ENCODE measurements at regions not wholly inside any gene's neighbourhood (a gene's known extent, or its start where the extent isn't known, plus 50 kb on each side); places are given as distances from the start of the nearest gene placed in this dataset.

- FAIRE-seq (no peak), DNase-seq (ENCODE audit: extremely low spot score, insufficient read length, low read depth) (no peak)
These were observed 1053.4 kb upstream of the RBFOX1 start for GRCh38 chr16:6279286-6279685.

GRCh38 chr16:6274351-6274750 is 1058.3 kb upstream of the RBFOX1 start:
- DNase-seq (ENCODE audit: extremely low spot score, insufficient read length, low read depth) (no peak), FAIRE-seq (no peak)

GRCh38 chr16:6267682-6268081 is 1065.0 kb upstream of the RBFOX1 start:
- FAIRE-seq (no peak), DNase-seq (ENCODE audit: extremely low spot score, insufficient read length, low read depth) (no peak)

GRCh38 chr16:6266703-6267102 is 1065.9 kb upstream of the RBFOX1 start:
- DNase-seq (ENCODE audit: extremely low spot score, insufficient read length, low read depth): no peak
- FAIRE-seq: no peak

- no peak for FAIRE-seq
- no peak for DNase-seq (ENCODE audit: extremely low spot score, insufficient read length, low read depth)
These were observed 1066.7 kb upstream of the RBFOX1 start for GRCh38 chr16:6265968-6266367.

- DNase-seq (ENCODE audit: extremely low spot score, insufficient read length, low read depth) (no peak), FAIRE-seq (no peak)
These were observed 1074.6 kb upstream of the RBFOX1 start for GRCh38 chr16:6258056-6258455.

- DNase-seq (ENCODE audit: extremely low spot score, insufficient read length, low read depth) (no peak), FAIRE-seq (no peak)
These were observed 1080.1 kb upstream of the RBFOX1 start for GRCh38 chr16:6252541-6252940.

- FAIRE-seq: no peak
These were observed 1082.1 kb upstream of the RBFOX1 start for GRCh38 chr16:6250511-6250910.

GRCh38 chr16:6249863-6250262 is 1082.8 kb upstream of the RBFOX1 start:
- FAIRE-seq (no peak), DNase-seq (ENCODE audit: extremely low spot score, insufficient read length, low read depth) (no peak)

More at GRCh38 chr16:6250511-6250910, 1082.1 kb upstream of the RBFOX1 start:
- no peak for DNase-seq (ENCODE audit: extremely low spot score, insufficient read length, low read depth)

- DNase-seq (ENCODE audit: extremely low spot score, insufficient read length, low read depth) (no peak), FAIRE-seq (no peak)
These were observed 1084.4 kb upstream of the RBFOX1 start for GRCh38 chr16:6248199-6248598.

GRCh38 chr16:6247775-6248174 is 1084.9 kb upstream of the RBFOX1 start:
- FAIRE-seq: no peak
- DNase-seq (ENCODE audit: extremely low spot score, insufficient read length, low read depth): no peak

GRCh38 chr16:6247150-6247549 is 1085.5 kb upstream of the RBFOX1 start:
- DNase-seq (ENCODE audit: extremely low spot score, insufficient read length, low read depth) (no peak), FAIRE-seq (no peak)

- no peak for DNase-seq (ENCODE audit: extremely low spot score, insufficient read length, low read depth)
- no peak for FAIRE-seq
These were observed 1086.4 kb upstream of the RBFOX1 start for GRCh38 chr16:6246266-6246665.

GRCh38 chr16:6232056-6232455 is 1100.6 kb upstream of the RBFOX1 start:
- no peak for DNase-seq (ENCODE audit: extremely low spot score, insufficient read length, low read depth)
- FAIRE-seq: no peak

GRCh38 chr16:6231398-6231797 is 1101.2 kb upstream of the RBFOX1 start:
- DNase-seq (ENCODE audit: extremely low spot score, insufficient read length, low read depth): no peak
- no peak for FAIRE-seq

- DNase-seq (ENCODE audit: extremely low spot score, insufficient read length, low read depth) (no peak), FAIRE-seq (no peak)
These were observed 1103.5 kb upstream of the RBFOX1 start for GRCh38 chr16:6229186-6229585.

- DNase-seq (ENCODE audit: extremely low spot score, insufficient read length, low read depth): no peak
- no peak for FAIRE-seq
These were observed 1113.8 kb upstream of the RBFOX1 start for GRCh38 chr16:6218855-6219254.

- DNase-seq (ENCODE audit: extremely low spot score, insufficient read length, low read depth) (no peak), FAIRE-seq (no peak)
These were observed 1115.8 kb upstream of the RBFOX1 start for GRCh38 chr16:6216836-6217235.

- DNase-seq (ENCODE audit: extremely low spot score, insufficient read length, low read depth): no peak
- FAIRE-seq: no peak
These were observed 1114.0 kb upstream of the EEF2KMT start for GRCh38 chr16:6211644-6212043.

GRCh38 chr16:6209355-6209930 is 1111.8 kb upstream of the EEF2KMT start:
- no peak for DNase-seq (ENCODE audit: extremely low spot score, insufficient read length, low read depth)
- FAIRE-seq: no peak

GRCh38 chr16:6207580-6207979 is 1110.0 kb upstream of the EEF2KMT start:
- no peak for FAIRE-seq
- no peak for DNase-seq (ENCODE audit: extremely low spot score, insufficient read length, low read depth)

- DNase-seq (ENCODE audit: extremely low spot score, insufficient read length, low read depth) (no peak), FAIRE-seq (no peak)
These were observed 1109.5 kb upstream of the EEF2KMT start for GRCh38 chr16:6207124-6207523.

- DNase-seq (ENCODE audit: extremely low spot score, insufficient read length, low read depth): no peak
- no peak for FAIRE-seq
These were observed 1108.5 kb upstream of the EEF2KMT start for GRCh38 chr16:6206080-6206479.
